ENCODE measurements at regions not wholly inside any gene's neighbourhood (a gene's known extent, or its start where the extent isn't known, plus 50 kb on each side); places are given as distances from the start of the nearest gene placed in this dataset.

DNA sequence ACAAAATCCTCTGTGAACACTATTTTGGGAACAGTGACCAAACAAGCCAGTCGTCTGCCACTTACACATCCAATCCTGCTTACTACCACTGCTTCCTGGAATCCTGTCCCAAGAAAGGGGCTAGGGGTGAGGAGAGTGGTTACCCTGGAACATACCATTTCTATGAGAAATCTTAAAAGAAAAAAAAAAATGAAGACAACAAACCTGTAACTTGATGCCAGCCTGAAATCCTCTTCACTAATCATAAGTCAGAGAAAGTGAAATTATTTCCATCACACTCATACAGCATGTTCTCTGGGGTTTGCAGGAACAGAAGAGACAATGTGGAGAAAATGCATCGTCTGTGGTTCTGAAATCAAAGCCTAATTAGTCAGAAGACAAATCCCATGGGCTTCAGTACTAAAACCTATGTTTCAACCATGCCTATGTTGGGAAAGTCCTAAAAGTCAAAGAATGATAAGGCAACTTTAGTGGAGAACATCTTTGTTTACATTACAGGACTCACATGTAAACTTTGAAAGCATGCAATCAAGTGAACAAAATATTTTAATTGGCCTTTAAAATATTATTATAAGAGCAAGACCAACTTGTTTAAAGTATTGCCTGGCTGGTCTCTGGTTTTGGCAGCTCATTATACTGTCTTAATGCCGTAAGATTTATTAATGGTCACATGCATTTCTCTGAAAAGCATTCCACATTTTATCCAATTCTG, 220.7 kb downstream of the LTN1 start:
- H3K4me3 ChIP-seq (ENCODE audit: low read depth, low read length) = no peak overlapping the region
- DNase-seq (ENCODE audit: low read depth) (peak; percentile 5), FAIRE-seq (no peak)
- H3K36me3 ChIP-seq (ENCODE audit: control insufficient read depth, insufficient read depth, low read length) = no peaks in the 10 kb centered on the region
- TF ChIP-seq, protein P1, sequence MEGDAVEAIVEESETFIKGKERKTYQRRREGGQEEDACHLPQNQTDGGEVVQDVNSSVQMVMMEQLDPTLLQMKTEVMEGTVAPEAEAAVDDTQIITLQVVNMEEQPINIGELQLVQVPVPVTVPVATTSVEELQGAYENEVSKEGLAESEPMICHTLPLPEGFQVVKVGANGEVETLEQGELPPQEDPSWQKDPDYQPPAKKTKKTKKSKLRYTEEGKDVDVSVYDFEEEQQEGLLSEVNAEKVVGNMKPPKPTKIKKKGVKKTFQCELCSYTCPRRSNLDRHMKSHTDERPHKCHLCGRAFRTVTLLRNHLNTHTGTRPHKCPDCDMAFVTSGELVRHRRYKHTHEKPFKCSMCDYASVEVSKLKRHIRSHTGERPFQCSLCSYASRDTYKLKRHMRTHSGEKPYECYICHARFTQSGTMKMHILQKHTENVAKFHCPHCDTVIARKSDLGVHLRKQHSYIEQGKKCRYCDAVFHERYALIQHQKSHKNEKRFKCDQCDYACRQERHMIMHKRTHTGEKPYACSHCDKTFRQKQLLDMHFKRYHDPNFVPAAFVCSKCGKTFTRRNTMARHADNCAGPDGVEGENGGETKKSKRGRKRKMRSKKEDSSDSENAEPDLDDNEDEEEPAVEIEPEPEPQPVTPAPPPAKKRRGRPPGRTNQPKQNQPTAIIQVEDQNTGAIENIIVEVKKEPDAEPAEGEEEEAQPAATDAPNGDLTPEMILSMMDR (IDR thresholded peaks at IDR 0.05; ENCODE audit: insufficient read depth, low read length, severe bottlenecking) = no peak
- H3K27me3 ChIP-seq (ENCODE audit: control insufficient read depth, insufficient read depth, low read length) = no peaks in the 10 kb centered on the region

GRCh38 chr21:28770867-28771661, 221.6 kb downstream of the LTN1 start:
- DNase-seq (ENCODE audit: low read depth) = no peak
- TF ChIP-seq, protein P1 (IDR thresholded peaks at IDR 0.05; ENCODE audit: insufficient read depth, low read length, severe bottlenecking) = no peak
- Histone ChIP-seq H3K27me3 (ENCODE audit: control insufficient read depth, insufficient read depth, low read length) (no peaks in the 10 kb centered on the region), H3K4me3 (ENCODE audit: low read depth, low read length) (no peak overlapping the region), H3K36me3 (ENCODE audit: control insufficient read depth, insufficient read depth, low read length) (no peaks in the 10 kb centered on the region)
- no peak for FAIRE-seq

- Histone ChIP-seq H3K4me3 (ENCODE audit: low read depth, low read length) (no peak overlapping the region), H3K36me3 (ENCODE audit: control insufficient read depth, insufficient read depth, low read length) (no peaks in the 10 kb centered on the region), H3K27me3 (ENCODE audit: control insufficient read depth, insufficient read depth, low read length) (no peaks in the 10 kb centered on the region)
- FAIRE-seq = no peak
- TF ChIP-seq, protein P1 (IDR thresholded peaks at IDR 0.05; ENCODE audit: insufficient read depth, low read length, severe bottlenecking) = no peak
- DNase-seq (ENCODE audit: low read depth) = peak; percentile 37
Observed at GRCh38 chr21:28769683-28770082, 223.0 kb downstream of the LTN1 start.

- no peaks in the 10 kb centered on the region for H3K36me3 ChIP-seq (ENCODE audit: control insufficient read depth, insufficient read depth, low read length)
- H3K27me3 ChIP-seq (ENCODE audit: control insufficient read depth, insufficient read depth, low read length) = no peaks in the 10 kb centered on the region
- TF ChIP-seq, protein P1 (IDR thresholded peaks at IDR 0.05; ENCODE audit: insufficient read depth, low read length, severe bottlenecking) = no peak
- DNase-seq (ENCODE audit: low read depth) (no peak), FAIRE-seq (no peak)
- no peak overlapping the region for H3K4me3 ChIP-seq (ENCODE audit: low read depth, low read length)
Observed at GRCh38 chr21:28768753-28769152, 223.9 kb downstream of the LTN1 start.

DNA sequence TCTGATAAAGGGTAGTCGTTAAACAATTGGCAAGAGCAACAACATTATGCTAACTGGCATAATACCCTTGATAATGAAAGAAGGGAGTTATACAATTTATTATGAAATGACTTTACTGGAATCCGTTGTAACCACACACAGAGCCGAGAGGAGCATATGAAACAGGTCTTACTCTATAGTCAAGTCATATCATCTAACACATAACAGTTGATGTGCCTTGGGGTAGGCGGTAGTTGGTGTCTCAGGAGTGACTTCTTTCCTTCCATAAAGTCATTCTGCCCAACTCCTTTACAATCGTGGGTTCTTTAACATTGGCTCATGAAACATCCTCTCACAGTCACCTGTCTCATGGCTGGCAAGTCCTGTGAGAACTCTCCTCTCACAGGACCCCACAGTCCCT, 225.2 kb downstream of the LTN1 start:
- TF ChIP-seq, protein P1 (IDR thresholded peaks at IDR 0.05; ENCODE audit: insufficient read depth, low read length, severe bottlenecking) = no peak
- no peak for DNase-seq (ENCODE audit: low read depth)
- no peaks in the 10 kb centered on the region for H3K27me3 ChIP-seq (ENCODE audit: control insufficient read depth, insufficient read depth, low read length)
- no peaks in the 10 kb centered on the region for H3K36me3 ChIP-seq (ENCODE audit: control insufficient read depth, insufficient read depth, low read length)
- FAIRE-seq = no peak
- no peak overlapping the region for H3K4me3 ChIP-seq (ENCODE audit: low read depth, low read length)
